Stimulated activated naive CD8-positive, alpha-beta T cell treated with anti-CD3 and anti-CD28 coated beads, Interleukin-15, Interleukin-2, amounts not matched to agents 100 ng/mL and 50 ng/mL, for 24 hours (primary cell): ENCODE measurements at regions not wholly inside any gene's neighbourhood (a gene's known extent, or its start where the extent isn't known, plus 50 kb on each side); places are given as distances from the start of the nearest gene placed in this dataset.
"Not testable (repeated sequence)": the region's sequence is repeated elsewhere in the genome, so short reads cannot be mapped to it uniquely, and the experiment has no call there.

Experiments
- H3K27ac Mint-ChIP-seq: one replicate; pipeline ENCODE4 v1.8.0; 2021; ENCODE audit warnings: mild to moderate bottlenecking, mixed read lengths
- H3K27me3 Mint-ChIP-seq: one replicate; pipeline ENCODE4 v1.8.0; 2021; ENCODE audit warnings: mixed read lengths
- H3K36me3 Mint-ChIP-seq: one replicate; pipeline ENCODE4 v1.8.0; 2021; ENCODE audit warnings: low read depth, mixed read lengths
- H3K4me1 Mint-ChIP-seq: one replicate; pipeline ENCODE4 v1.8.0; 2021; ENCODE audit warnings: low read depth, mixed read lengths
- H3K4me3 Mint-ChIP-seq: one replicate; pipeline ENCODE4 v1.8.0; 2021; ENCODE audit warnings: mild to moderate bottlenecking, mixed read lengths
- H3K9me3 Mint-ChIP-seq: one replicate; pipeline ENCODE4 v1.8.0; 2021; ENCODE audit warnings: mixed read lengths

GRCh38 chr6:140020207-140020791 is 645.9 kb upstream of the CITED2 start:
- Mint-ChIP-seq H3K9me3 (peaks cover 18% of the 10 kb centered on the region), H3K27me3 (peaks cover 6% of the 10 kb centered on the region), H3K27ac (no peak overlapping the region), H3K36me3 (no peaks in the 10 kb centered on the region), H3K4me1 (no peaks in the 10 kb centered on the region), H3K4me3 (no peak overlapping the region)

- Mint-ChIP-seq H3K27ac (no peak overlapping the region), H3K4me1 (no peaks in the 10 kb centered on the region)
Measured at GRCh38 chr6:140018588-140018987, 644.1 kb upstream of the CITED2 start.

GRCh38 chr6:140017470-140017869 is 643.0 kb upstream of the CITED2 start:
- H3K4me3 Mint-ChIP-seq = no peak overlapping the region
- no peaks in the 10 kb centered on the region for H3K4me1 Mint-ChIP-seq
- no peak overlapping the region for H3K27ac Mint-ChIP-seq
- H3K27me3 Mint-ChIP-seq = peaks cover 6% of the 10 kb centered on the region
- peaks cover 18% of the 10 kb centered on the region for H3K9me3 Mint-ChIP-seq
- no peaks in the 10 kb centered on the region for H3K36me3 Mint-ChIP-seq

More at GRCh38 chr6:140018588-140018987, 644.1 kb upstream of the CITED2 start:
- no peak overlapping the region for H3K4me3 Mint-ChIP-seq
- H3K9me3 Mint-ChIP-seq = peaks cover 18% of the 10 kb centered on the region
- H3K27me3 Mint-ChIP-seq = peaks cover 6% of the 10 kb centered on the region
- H3K36me3 Mint-ChIP-seq = no peaks in the 10 kb centered on the region

GRCh38 chr6:140012150-140012549 is 637.7 kb upstream of the CITED2 start:
- no peaks in the 10 kb centered on the region for H3K9me3 Mint-ChIP-seq
- no peak overlapping the region for H3K27ac Mint-ChIP-seq
- peaks cover 3% of the 10 kb centered on the region for H3K27me3 Mint-ChIP-seq
- H3K4me1 Mint-ChIP-seq = no peaks in the 10 kb centered on the region
- no peaks in the 10 kb centered on the region for H3K36me3 Mint-ChIP-seq
- H3K4me3 Mint-ChIP-seq = no peak overlapping the region

GRCh38 chr6:140011537-140011936 is 637.1 kb upstream of the CITED2 start:
- peaks cover 1% of the 10 kb centered on the region for H3K9me3 Mint-ChIP-seq
- no peaks in the 10 kb centered on the region for H3K36me3 Mint-ChIP-seq
- no peaks in the 10 kb centered on the region for H3K4me1 Mint-ChIP-seq
- H3K4me3 Mint-ChIP-seq = no peak overlapping the region
- H3K27me3 Mint-ChIP-seq = peaks cover 5% of the 10 kb centered on the region
- no peak overlapping the region for H3K27ac Mint-ChIP-seq

GRCh38 chr6:140009286-140009685 is 634.8 kb upstream of the CITED2 start:
- Mint-ChIP-seq H3K9me3 (peaks cover 4% of the 10 kb centered on the region), H3K4me1 (no peaks in the 10 kb centered on the region), H3K27ac (no peak overlapping the region), H3K4me3 (no peak overlapping the region), H3K36me3 (no peaks in the 10 kb centered on the region), H3K27me3 (peaks cover 8% of the 10 kb centered on the region)

- Mint-ChIP-seq H3K4me3 (no peak overlapping the region), H3K9me3 (peaks cover 4% of the 10 kb centered on the region), H3K36me3 (no peaks in the 10 kb centered on the region), H3K4me1 (no peaks in the 10 kb centered on the region), H3K27me3 (peaks cover 8% of the 10 kb centered on the region), H3K27ac (no peak overlapping the region)
Measured at GRCh38 chr6:140007525-140007924, 633.1 kb upstream of the CITED2 start.

- Mint-ChIP-seq H3K27ac (no peak overlapping the region), H3K9me3 (peaks cover 4% of the 10 kb centered on the region), H3K4me3 (no peak overlapping the region), H3K36me3 (no peaks in the 10 kb centered on the region), H3K4me1 (no peaks in the 10 kb centered on the region), H3K27me3 (peaks cover 8% of the 10 kb centered on the region)
Measured at GRCh38 chr6:140003217-140003616, 628.8 kb upstream of the CITED2 start.

- Mint-ChIP-seq H3K4me1 (no peaks in the 10 kb centered on the region), H3K27me3 (peaks cover 7% of the 10 kb centered on the region)
Measured at GRCh38 chr6:140002396-140003022, 628.1 kb upstream of the CITED2 start.

GRCh38 chr6:140001821-140002341 is 627.4 kb upstream of the CITED2 start:
- Mint-ChIP-seq H3K27me3 (peaks cover 5% of the 10 kb centered on the region), H3K27ac (no peak overlapping the region), H3K36me3 (no peaks in the 10 kb centered on the region), H3K9me3 (peaks cover 4% of the 10 kb centered on the region), H3K4me3 (no peak overlapping the region), H3K4me1 (no peaks in the 10 kb centered on the region)

More at GRCh38 chr6:140002396-140003022, 628.1 kb upstream of the CITED2 start:
- Mint-ChIP-seq H3K27ac (no peak overlapping the region), H3K36me3 (no peaks in the 10 kb centered on the region), H3K9me3 (peaks cover 4% of the 10 kb centered on the region), H3K4me3 (no peak overlapping the region)

GRCh38 chr6:140001005-140001404 is 626.6 kb upstream of the CITED2 start:
- H3K27me3 Mint-ChIP-seq = no peaks in the 10 kb centered on the region
- no peaks in the 10 kb centered on the region for H3K9me3 Mint-ChIP-seq
- no peak overlapping the region for H3K27ac Mint-ChIP-seq
- no peak overlapping the region for H3K4me3 Mint-ChIP-seq
- H3K36me3 Mint-ChIP-seq = no peaks in the 10 kb centered on the region
- no peaks in the 10 kb centered on the region for H3K4me1 Mint-ChIP-seq

- not testable (repeated sequence) for H3K36me3 Mint-ChIP-seq, H3K27me3 Mint-ChIP-seq, H3K27ac Mint-ChIP-seq, H3K4me3 Mint-ChIP-seq, H3K4me1 Mint-ChIP-seq, H3K9me3 Mint-ChIP-seq
Measured at GRCh38 chr6:139999661-140000060, 625.2 kb upstream of the CITED2 start.

GRCh38 chr6:139998478-139998877 is 624.0 kb upstream of the CITED2 start:
- not testable (repeated sequence) for H3K9me3 Mint-ChIP-seq, H3K27me3 Mint-ChIP-seq, H3K4me1 Mint-ChIP-seq, H3K36me3 Mint-ChIP-seq, H3K27ac Mint-ChIP-seq, H3K4me3 Mint-ChIP-seq

GRCh38 chr6:139996253-139996834 is 621.9 kb upstream of the CITED2 start:
- Mint-ChIP-seq H3K4me1 (no peaks in the 10 kb centered on the region), H3K27me3 (no peaks in the 10 kb centered on the region), H3K36me3 (no peaks in the 10 kb centered on the region), H3K9me3 (peaks cover 7% of the 10 kb centered on the region), H3K27ac (no peak overlapping the region), H3K4me3 (no peak overlapping the region)

- Mint-ChIP-seq H3K4me1 (no peaks in the 10 kb centered on the region), H3K27ac (no peak overlapping the region), H3K9me3 (peaks cover 7% of the 10 kb centered on the region), H3K4me3 (no peak overlapping the region), H3K36me3 (no peaks in the 10 kb centered on the region), H3K27me3 (peaks cover 7% of the 10 kb centered on the region)
Measured at GRCh38 chr6:139994998-139995397, 620.5 kb upstream of the CITED2 start.
